Skin epidermis (tissue), 12 donors: ENCODE measurements at regions not wholly inside any gene's neighbourhood (a gene's known extent, or its start where the extent isn't known, plus 50 kb on each side); places are given as distances from the start of the nearest gene placed in this dataset.

Experiments used
- H3K27ac ChIP-seq, 21 experiments: fragments of 200-600 bp; sonication (generic) in 11 of 21; one replicate each; pipeline ENCODE4 v1.5.0; 2020; ENCODE audit warnings: mild to moderate bottlenecking in 3 of 21, inconsistent platforms in 2 of 21, moderate library complexity in 2 of 21
- H3K4me3 ChIP-seq, 7 experiments: fragments of 200-600 bp; sonication (generic) in 2 of 7; one replicate each; pipeline ENCODE4 v1.5.0; 2020; ENCODE audit warnings: inconsistent platforms in 2 of 7, mild to moderate bottlenecking in 2 of 7, moderate library complexity in 1 of 7

- Histone ChIP-seq H3K4me3 (no peak overlapping the region), H3K27ac (peak overlapping the region in 19 of 21 experiments; percentile 21 to 92 (median 69))
These were observed 63.5 kb downstream of the ENC1 start for GRCh38 chr5:74576941-74577456.

- peak overlapping the region in 19 of 21 experiments; percentile 1 to 92 (median 69) for H3K27ac ChIP-seq
These were observed 64.6 kb downstream of the ENC1 start for GRCh38 chr5:74575741-74576538.

GRCh38 chr5:74570250-74570649, 70.3 kb downstream of the ENC1 start:
- Histone ChIP-seq H3K27ac (no peak overlapping the region), H3K4me3 (no peak overlapping the region)

More at GRCh38 chr5:74575741-74576538, 64.6 kb downstream of the ENC1 start:
- no peak overlapping the region for H3K4me3 ChIP-seq

- Histone ChIP-seq H3K4me3 (no peak overlapping the region), H3K27ac (no peak overlapping the region)
These were observed 73.0 kb downstream of the ENC1 start for GRCh38 chr5:74567411-74567995.

- no peak overlapping the region for H3K27ac ChIP-seq
- no peak overlapping the region for H3K4me3 ChIP-seq
These were observed 78.4 kb downstream of the ENC1 start for GRCh38 chr5:74562122-74562521.

- no peak overlapping the region for H3K27ac ChIP-seq
- no peak overlapping the region for H3K4me3 ChIP-seq
These were observed 80.3 kb downstream of the ENC1 start for GRCh38 chr5:74560245-74560644.

- Histone ChIP-seq H3K4me3 (no peak overlapping the region), H3K27ac (no peak overlapping the region)
These were observed 83.6 kb downstream of the ENC1 start for GRCh38 chr5:74556631-74557595.

- Histone ChIP-seq H3K27ac (no peak overlapping the region), H3K4me3 (no peak overlapping the region)
These were observed 84.5 kb downstream of the ENC1 start for GRCh38 chr5:74556006-74556405.

GRCh38 chr5:74552101-74552500, 88.4 kb downstream of the ENC1 start:
- H3K27ac ChIP-seq, result no peak overlapping the region

GRCh38 chr5:74550927-74551326, 89.6 kb downstream of the ENC1 start:
- H3K27ac ChIP-seq, result no peak overlapping the region
- H3K4me3 ChIP-seq, result no peak overlapping the region

More at GRCh38 chr5:74552101-74552500, 88.4 kb downstream of the ENC1 start:
- no peak overlapping the region for H3K4me3 ChIP-seq

- Histone ChIP-seq H3K4me3 (no peak overlapping the region), H3K27ac (no peak overlapping the region)
These were observed 91.1 kb downstream of the ENC1 start for GRCh38 chr5:74549384-74549783.

- no peak overlapping the region for H3K4me3 ChIP-seq
These were observed 93.7 kb downstream of the ENC1 start for GRCh38 chr5:74546796-74547195.

GRCh38 chr5:74544811-74545210, 95.7 kb downstream of the ENC1 start:
- Histone ChIP-seq H3K27ac (no peak overlapping the region), H3K4me3 (no peak overlapping the region)

More at GRCh38 chr5:74546796-74547195, 93.7 kb downstream of the ENC1 start:
- H3K27ac ChIP-seq, result no peak overlapping the region

GRCh38 chr5:74543162-74543995, 97.1 kb downstream of the ENC1 start:
- no peak overlapping the region for H3K4me3 ChIP-seq
- peak overlapping the region in 16 of 21 experiments; percentile 14 to 75 (median 51) for H3K27ac ChIP-seq

- H3K4me3 ChIP-seq, result no peak overlapping the region
- peak overlapping the region in 4 of 21 experiments; percentile 4 to 73 (median 54) for H3K27ac ChIP-seq
These were observed 98.0 kb downstream of the ENC1 start for GRCh38 chr5:74542482-74542881.

GRCh38 chr5:74541381-74541781, 99.1 kb downstream of the ENC1 start:
- Histone ChIP-seq H3K27ac (no peak overlapping the region), H3K4me3 (no peak overlapping the region)

GRCh38 chr5:74540622-74541021, 99.9 kb downstream of the ENC1 start:
- no peak overlapping the region for H3K27ac ChIP-seq

GRCh38 chr5:74539986-74540385, 100.5 kb downstream of the ENC1 start:
- Histone ChIP-seq H3K4me3 (no peak overlapping the region), H3K27ac (no peak overlapping the region)

More at GRCh38 chr5:74540622-74541021, 99.9 kb downstream of the ENC1 start:
- no peak overlapping the region for H3K4me3 ChIP-seq

- H3K4me3 ChIP-seq, result no peak overlapping the region
These were observed 102.3 kb downstream of the ENC1 start for GRCh38 chr5:74538206-74538661.

More at GRCh38 chr5:74538206-74538661, 102.3 kb downstream of the ENC1 start:
- H3K27ac ChIP-seq, result peak overlapping the region in 2 of 21 experiments; percentile 1 to 35
